CD4-positive, alpha-beta T cell treated with Interleukin-15 for 4 hours (primary cell): ENCODE measurements at regions not wholly inside any gene's neighbourhood (a gene's known extent, or its start where the extent isn't known, plus 50 kb on each side); places are given as distances from the start of the nearest gene placed in this dataset.

Experiments used
- DNase-seq: peaks from one replicate; pipeline ENCODE4 v3.0.0-alpha.2; 2020; ENCODE audit warnings: low spot score

- no peak for DNase-seq
Measured at GRCh38 chr7:47690902-47691558, 109.1 kb upstream of the TNS3 start.

- no peak for DNase-seq
Measured at GRCh38 chr7:47689558-47689957, 107.6 kb upstream of the TNS3 start.

DNA sequence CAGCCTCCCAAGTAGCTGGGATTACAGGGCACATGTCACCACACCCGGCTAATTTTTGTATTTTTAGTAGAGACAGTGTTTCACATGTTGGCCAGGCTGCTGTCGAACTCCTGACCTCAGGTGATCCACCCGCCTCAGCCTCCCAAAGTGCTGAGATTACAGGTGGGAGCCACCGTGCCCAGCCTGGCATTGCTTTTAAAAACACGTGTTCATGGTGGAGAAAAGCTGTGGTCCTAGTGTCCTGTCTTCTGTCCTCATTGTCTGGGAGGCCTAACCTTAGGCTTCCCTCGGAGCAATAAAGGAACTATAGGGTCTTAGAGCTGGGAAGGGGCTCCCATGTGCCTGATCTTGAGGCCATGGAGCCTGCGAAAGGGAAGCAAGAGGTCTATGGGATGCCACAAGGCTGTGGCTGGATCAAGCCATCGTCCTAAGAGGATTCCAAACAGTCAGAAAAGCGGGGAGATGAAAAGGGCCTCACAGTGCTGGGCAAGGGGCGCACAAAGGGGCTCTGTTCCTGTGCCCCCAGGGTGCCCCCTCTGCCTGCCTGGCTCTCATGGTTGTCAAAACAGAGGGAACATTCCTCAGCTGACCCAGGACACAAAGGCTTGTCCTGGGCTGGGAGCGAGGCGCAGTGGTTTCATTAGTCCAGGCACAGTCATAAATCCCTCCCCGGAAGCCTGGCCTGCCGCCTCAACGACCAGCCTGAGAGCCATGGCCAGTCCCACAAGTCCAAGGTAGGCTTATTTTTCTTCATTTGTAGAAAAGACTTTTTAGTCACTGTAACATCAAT lies 106.6 kb upstream of the TNS3 start:
- no peak for DNase-seq

DNA sequence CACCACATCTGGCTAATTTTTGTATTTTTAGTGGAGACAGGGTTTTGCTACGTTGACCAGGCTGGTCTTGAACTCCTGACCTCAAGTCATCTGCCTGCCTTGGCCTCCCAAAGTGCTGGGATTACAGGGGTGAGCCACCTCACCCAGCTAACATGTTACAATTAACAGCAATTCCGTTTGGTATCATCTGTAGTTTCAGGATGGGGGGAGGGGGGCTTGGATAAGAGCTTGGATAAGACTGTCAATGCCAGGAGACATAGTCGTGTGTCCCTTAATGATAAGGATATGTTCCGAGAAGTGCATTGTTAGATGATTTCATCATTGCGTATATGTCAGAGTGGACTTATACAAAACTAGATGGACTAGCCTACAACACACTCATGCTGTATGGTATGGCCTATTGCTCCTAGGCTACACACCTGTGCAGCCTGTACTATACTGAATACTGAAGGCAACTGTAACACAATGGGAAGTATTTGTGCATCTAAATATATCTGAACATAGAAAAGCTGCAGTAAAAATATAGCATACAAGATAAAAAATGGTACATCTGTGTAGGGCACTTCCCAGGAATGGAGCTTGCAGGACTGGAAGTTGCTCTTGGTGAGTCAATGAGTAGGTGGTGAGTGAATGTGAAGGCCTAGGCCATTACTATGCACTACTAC lies 103.9 kb upstream of the TNS3 start:
- no peak for DNase-seq

DNA sequence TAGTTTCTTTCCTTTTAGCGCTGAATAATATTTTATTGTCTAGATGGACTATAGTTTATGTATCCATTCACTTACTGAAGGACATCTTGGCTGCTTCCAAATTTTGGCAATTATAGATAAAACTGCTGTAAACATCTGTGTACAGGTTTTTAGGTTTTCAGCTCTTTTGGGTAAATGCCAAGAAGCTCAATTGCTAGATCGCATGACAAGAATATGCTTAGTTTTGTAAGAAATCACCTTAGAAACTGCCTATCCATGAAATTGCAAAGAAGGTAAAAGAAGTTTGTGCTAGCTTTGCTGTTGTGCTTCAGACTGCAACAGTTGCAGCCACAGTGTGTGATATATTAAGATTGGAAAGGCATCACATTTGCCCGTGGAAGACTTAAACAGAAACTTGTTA lies 103.2 kb upstream of the TNS3 start:
- DNase-seq: no peak

GRCh38 chr7:47684728-47685127 lies 102.8 kb upstream of the TNS3 start:
- no peak for DNase-seq

DNA sequence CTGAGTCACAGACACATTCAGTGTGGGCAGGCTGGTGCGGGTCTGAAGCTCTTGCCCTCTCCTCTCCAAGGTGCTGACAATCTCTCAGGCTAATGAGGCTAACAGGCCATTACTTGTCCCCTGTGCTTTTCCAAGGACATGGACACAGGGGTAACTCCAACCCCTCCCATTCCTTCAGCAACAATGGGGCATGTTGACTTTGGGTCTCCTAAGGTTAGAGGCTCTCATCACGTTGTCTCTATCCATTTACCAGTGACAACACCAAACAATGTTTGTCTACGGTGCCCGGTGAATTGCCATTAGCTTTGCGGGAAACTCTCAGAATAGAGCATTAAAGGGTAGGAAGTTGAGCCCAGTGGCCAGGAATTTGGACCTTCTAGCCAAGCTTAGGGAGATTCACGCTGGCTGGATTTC lies 101.6 kb upstream of the TNS3 start:
- DNase-seq: no peak

DNA sequence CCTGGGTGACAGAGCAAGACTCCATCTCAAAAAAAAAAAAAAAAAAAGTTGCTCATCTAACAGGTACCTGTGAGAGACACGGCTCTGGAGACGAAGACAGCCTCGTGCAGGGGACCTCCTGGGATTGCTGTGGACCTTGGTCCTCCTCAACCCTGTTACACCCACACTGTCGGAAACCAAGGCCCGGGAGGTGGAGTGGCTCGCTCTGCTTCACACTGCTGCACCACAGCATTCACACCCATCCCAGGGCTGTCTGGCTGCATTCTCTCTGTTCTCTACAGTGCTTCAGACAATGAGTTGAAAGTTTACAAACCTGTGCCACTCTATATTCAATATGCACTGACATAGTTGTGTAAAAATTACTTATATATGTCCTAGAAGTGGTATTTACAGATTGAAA lies 101.0 kb upstream of the TNS3 start:
- no peak for DNase-seq

GRCh38 chr7:47681249-47681810 lies 99.4 kb upstream of the TNS3 start:
- no peak for DNase-seq

- DNase-seq: no peak
Measured at GRCh38 chr7:47678641-47679380, 96.9 kb upstream of the TNS3 start.

DNA sequence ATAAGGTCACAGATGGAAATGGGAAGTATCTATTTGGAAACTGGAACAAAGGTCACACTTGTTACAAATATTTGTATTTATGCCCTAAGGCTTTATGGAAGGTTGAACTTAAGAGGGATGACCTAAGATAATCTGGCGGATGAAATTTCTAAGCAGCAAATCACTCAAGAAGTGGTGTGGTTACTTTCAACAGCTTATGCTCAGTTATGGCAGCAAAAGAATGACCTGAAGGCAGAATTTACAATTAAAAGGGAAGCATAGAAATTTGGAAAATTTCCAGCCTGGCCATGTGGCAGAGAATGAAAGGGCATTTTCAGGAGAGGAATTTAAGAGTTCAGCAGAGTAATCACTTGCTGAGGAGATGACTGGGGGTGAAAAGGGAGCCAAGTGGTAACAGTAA lies 95.8 kb upstream of the TNS3 start:
- DNase-seq: no peak

DNA sequence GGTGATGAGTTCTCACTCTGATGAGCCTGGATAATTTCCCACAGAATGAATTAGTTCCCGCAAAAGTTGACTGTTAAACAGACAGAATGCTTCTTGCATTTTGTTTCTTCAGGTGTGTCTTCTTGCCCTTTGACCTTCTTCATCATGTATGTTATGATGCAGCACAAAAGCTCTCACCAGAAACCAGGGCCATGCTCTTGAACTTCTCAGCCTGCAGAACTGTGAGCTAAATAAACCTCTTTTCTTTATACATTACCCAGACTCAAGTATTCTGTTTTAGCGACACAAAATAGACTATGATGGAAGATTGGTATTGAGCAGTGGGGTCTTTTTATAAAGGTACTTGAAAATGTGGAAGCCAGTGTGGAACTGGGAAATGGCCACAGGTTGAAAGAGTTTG lies 95.2 kb upstream of the TNS3 start:
- no peak for DNase-seq

GRCh38 chr7:47672977-47673381 lies 91.1 kb upstream of the TNS3 start:
- DNase-seq: no peak

DNA sequence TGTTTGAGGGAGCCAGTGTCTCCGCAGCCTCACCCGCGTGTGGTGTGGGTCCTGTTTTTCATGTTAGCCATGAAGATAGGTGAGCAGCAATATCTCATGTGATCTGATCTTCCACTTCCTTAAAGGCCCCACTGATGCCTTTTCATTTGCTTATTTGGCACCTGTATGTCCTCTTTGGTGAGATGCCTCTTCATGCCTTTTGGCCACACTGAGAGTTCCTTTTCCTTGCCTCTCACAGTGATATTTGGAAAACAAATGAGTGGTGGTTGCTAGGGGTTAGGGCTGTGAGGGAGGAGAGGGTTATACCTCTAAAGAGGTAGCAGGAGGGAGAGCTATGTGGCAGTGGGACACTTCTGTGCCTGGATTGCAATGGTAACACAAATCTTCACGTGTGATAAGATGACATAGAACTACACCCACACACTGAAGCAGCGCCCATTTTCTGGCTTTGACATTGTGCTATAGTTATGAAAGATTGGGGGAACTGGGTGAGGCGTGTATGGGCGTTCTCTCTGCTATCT lies 90.4 kb upstream of the TNS3 start:
- DNase-seq: no peak

- DNase-seq: no peak
Measured at GRCh38 chr7:47671358-47671757, 89.4 kb upstream of the TNS3 start.

- DNase-seq: no peak
Measured at GRCh38 chr7:47670729-47671128, 88.8 kb upstream of the TNS3 start.

DNA sequence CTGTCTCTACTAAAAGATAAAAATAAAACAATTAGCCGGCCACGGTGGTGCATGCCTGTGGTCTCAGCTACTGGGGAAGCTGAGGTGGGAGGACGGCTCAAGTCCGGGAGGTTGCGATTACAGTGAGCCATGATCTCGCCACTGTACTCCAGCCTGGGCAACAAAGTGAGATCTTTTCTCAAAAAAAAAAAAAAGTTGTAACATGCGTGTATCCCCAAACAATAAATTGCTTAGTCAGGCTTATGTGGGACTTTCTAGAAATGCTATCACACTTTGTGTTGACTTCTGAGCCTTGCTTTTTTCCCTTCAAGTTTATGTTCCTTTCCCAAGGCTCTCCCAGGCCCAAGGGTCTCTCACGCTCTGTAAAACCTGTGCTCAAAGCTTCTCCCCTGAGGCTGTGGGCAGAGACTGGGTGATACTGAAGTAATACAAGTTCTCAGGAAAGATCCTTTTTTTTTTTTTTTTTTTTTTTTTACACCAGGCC lies 88.0 kb upstream of the TNS3 start:
- DNase-seq: no peak

GRCh38 chr7:47669178-47669891 lies 87.4 kb upstream of the TNS3 start:
- peak; percentile 4 for DNase-seq

DNA sequence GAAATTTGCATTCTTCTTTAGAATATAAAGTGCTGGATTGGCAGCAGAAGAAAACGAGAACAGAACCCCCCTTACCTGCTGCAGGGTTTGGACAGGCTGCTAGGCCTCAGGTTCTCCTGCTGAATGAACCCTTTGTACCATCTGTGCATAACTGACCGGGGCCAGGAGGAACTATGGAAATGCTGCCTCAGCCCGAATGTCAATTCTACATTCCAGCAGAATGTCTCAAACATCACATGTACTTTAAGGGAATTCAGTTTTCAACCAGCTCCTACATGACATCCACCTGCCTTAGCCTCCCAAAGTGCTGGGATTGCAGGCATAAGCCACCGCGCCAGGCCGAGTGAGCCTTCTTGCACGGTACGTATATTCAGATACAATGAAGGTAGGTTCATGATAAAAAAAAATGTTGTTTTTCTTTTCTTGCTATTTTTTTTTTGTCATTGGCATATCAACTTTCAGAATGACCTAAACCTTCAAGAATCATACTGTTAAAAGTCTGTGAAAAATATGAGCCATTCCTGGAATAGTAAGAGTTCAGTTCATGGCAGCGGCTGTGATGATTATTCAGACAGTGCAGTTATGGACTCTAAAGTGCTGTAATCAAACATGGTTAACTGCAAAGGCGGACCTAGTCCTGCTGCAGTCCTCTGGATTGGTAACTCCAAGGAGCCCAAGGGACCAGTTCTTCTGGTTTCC lies 84.4 kb upstream of the TNS3 start:
- no peak for DNase-seq

GRCh38 chr7:47664650-47665195 lies 82.8 kb upstream of the TNS3 start:
- no peak for DNase-seq
